Neural progenitor cell (in vitro differentiated cells): ENCODE measurements at regions not wholly inside any gene's neighbourhood (a gene's known extent, or its start where the extent isn't known, plus 50 kb on each side); places are given as distances from the start of the nearest gene placed in this dataset.

ENCODE experiments used
- CTCF ChIP-seq: fragments of 200-600 bp; sonication (generic); IDR thresholded peaks from 2 replicates; pipeline ENCODE4 v1.5.1; 2017; ENCODE audit warnings: antibody characterized with exemption, mild to moderate bottlenecking
- EZH2phosphoT487 ChIP-seq: fragments of 200-600 bp; sonication (generic); IDR thresholded peaks from 2 replicates; pipeline ENCODE4 v1.6.1; 2017; ENCODE audit warnings: antibody characterized with exemption

GRCh38 chr9:84125046-84125445, 144.4 kb downstream of the RMI1 start:
- TF ChIP-seq EZH2phosphoT487: no peak
- no peak for TF ChIP-seq CTCF
